PFSK-1 (cell line): ENCODE measurements at regions not wholly inside any gene's neighbourhood (a gene's known extent, or its start where the extent isn't known, plus 50 kb on each side); places are given as distances from the start of the nearest gene placed in this dataset.

Source experiments
- FOXP2 ChIP-seq: optimal IDR thresholded peaks from 2 replicates; pipeline ENCODE3; 2011; ENCODE audit warnings: borderline replicate concordance, control low read depth, inconsistent platforms; ENCODE audit not compliant: insufficient read depth; ENCODE audit errors: extremely low read length, extremely low read depth
- POLR2AphosphoS5 ChIP-seq: IDR thresholded peaks from 2 replicates; pipeline ENCODE4 v1.6.1; 2012; ENCODE audit warnings: low read depth, mild to moderate bottlenecking, control low read depth, low read length, moderate library complexity
- SIN3A ChIP-seq: IDR thresholded peaks from 2 replicates; pipeline ENCODE4 v1.6.1; 2012; ENCODE audit warnings: mild to moderate bottlenecking, low read length, moderate library complexity, borderline replicate concordance; ENCODE audit not compliant: insufficient read depth
- TAF1 ChIP-seq: IDR thresholded peaks from 2 replicates; pipeline ENCODE4 v1.6.1; 2012; ENCODE audit warnings: low read length, control low read depth, borderline replicate concordance; ENCODE audit not compliant: insufficient read depth
- TF ChIP-seq, protein P1 (sequence below), 2 experiments: IDR thresholded peaks; 2 replicates each; pipeline versions ENCODE4 v1.6.1 to v1.8.0; 2011 to 2012; ENCODE audit warnings: low read depth in 2 of 2, low read length in 2 of 2, control low read depth in 1 of 2, inconsistent platforms in 1 of 2, mild to moderate bottlenecking in 1 of 2, moderate library complexity in 1 of 2; ENCODE audit not compliant: insufficient read depth in 1 of 2

DNA sequence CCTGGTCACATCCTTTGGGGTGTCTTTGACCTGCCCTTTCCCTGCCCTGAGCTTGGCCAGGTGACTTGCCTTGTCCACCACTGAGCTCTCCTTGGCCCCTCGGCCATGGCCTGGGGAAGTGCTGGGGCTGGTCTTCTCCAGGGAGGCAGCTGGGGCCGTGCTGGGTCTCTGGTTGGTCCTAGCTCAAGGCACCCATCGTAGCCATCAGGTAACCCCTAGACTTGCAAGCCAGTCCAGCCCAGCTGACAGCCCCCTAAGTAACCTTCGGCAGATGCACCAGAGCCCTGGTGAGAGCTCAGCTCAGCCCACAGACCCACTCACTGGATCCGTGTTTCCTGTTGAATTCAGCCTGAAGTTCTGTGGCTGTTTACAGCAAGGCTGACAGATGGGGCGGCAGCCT, 176.2 kb upstream of the SHH start:
- TF ChIP-seq POLR2AphosphoS5 (no peak), SIN3A (no peak), FOXP2 (no peak), TAF1 (no peak)
- TF ChIP-seq, protein P1, sequence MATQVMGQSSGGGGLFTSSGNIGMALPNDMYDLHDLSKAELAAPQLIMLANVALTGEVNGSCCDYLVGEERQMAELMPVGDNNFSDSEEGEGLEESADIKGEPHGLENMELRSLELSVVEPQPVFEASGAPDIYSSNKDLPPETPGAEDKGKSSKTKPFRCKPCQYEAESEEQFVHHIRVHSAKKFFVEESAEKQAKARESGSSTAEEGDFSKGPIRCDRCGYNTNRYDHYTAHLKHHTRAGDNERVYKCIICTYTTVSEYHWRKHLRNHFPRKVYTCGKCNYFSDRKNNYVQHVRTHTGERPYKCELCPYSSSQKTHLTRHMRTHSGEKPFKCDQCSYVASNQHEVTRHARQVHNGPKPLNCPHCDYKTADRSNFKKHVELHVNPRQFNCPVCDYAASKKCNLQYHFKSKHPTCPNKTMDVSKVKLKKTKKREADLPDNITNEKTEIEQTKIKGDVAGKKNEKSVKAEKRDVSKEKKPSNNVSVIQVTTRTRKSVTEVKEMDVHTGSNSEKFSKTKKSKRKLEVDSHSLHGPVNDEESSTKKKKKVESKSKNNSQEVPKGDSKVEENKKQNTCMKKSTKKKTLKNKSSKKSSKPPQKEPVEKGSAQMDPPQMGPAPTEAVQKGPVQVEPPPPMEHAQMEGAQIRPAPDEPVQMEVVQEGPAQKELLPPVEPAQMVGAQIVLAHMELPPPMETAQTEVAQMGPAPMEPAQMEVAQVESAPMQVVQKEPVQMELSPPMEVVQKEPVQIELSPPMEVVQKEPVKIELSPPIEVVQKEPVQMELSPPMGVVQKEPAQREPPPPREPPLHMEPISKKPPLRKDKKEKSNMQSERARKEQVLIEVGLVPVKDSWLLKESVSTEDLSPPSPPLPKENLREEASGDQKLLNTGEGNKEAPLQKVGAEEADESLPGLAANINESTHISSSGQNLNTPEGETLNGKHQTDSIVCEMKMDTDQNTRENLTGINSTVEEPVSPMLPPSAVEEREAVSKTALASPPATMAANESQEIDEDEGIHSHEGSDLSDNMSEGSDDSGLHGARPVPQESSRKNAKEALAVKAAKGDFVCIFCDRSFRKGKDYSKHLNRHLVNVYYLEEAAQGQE (IDR thresholded peaks at IDR 0.05; ENCODE audit: insufficient read depth in 1 of 2, low read depth in 2 of 2, low read length in 2 of 2), result no peak

DNA sequence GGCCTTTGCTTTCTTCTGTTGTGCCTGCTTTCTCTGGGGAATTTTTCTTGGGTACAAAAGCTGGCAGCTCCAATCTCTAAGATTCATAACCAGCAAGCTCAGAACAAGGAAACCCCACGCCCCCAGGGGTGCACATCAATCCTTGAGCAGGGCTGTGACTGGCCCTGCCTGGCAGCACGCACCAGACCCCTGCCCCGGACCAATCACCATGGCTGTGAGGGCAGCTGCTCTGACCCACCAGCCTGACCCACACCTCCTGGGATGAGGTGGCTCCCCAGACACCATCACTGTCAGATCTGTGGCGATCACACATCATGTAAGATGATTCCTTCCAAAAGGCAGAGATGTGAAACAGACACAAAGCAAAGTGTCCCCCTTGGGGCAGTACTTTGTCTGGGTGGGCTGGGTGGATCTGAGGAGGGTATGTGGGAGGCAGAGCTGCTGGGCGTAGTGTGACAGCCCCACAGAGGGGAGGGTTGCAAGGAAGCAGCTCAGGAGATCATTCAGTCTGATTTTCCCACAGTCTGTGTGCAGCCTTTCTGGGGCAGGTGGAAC, 175.5 kb upstream of the SHH start:
- TF ChIP-seq TAF1, result no peak
- TF ChIP-seq FOXP2, result no peak
- no peak for TF ChIP-seq SIN3A
- TF ChIP-seq POLR2AphosphoS5, result no peak
- TF ChIP-seq, protein P1 (IDR thresholded peaks at IDR 0.05; ENCODE audit: insufficient read depth in 1 of 2, low read depth in 2 of 2, low read length in 2 of 2), result no peak

DNA sequence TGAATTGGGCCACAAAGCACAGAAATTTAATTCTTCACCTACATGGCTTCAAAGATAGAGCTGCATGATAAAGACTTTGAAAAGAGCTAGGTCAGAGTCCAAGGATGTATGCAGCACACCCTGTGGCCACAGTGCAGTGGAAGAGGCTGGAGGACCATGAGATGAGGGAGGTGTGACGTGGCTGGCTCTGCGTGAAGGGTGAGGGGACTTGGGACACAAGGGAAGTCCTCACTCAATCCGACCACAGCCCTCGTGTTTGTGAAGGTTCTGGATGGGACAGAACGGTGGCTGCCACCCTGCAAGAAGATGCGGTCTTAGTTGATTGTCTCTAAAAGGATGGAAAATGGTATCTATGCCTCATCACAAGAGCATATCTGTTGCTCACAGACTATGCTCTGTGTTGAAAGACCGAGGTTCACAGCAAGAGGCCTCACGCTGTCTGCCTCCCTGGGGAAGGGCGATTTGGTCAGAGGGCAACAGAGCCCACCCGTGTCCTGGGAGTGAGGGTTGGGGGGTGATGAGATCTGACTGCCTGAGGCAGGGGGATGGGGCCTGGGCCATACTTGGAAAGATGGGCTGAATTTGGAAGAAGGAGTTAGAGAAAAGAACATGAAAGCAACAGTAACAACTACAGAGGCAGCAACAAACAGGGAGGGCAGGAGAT, 174.4 kb upstream of the SHH start:
- TF ChIP-seq FOXP2 (no peak), POLR2AphosphoS5 (no peak), SIN3A (no peak), TAF1 (no peak)
- TF ChIP-seq, protein P1 (IDR thresholded peaks at IDR 0.05; ENCODE audit: insufficient read depth in 1 of 2, low read depth in 2 of 2, low read length in 2 of 2), result no peak

DNA sequence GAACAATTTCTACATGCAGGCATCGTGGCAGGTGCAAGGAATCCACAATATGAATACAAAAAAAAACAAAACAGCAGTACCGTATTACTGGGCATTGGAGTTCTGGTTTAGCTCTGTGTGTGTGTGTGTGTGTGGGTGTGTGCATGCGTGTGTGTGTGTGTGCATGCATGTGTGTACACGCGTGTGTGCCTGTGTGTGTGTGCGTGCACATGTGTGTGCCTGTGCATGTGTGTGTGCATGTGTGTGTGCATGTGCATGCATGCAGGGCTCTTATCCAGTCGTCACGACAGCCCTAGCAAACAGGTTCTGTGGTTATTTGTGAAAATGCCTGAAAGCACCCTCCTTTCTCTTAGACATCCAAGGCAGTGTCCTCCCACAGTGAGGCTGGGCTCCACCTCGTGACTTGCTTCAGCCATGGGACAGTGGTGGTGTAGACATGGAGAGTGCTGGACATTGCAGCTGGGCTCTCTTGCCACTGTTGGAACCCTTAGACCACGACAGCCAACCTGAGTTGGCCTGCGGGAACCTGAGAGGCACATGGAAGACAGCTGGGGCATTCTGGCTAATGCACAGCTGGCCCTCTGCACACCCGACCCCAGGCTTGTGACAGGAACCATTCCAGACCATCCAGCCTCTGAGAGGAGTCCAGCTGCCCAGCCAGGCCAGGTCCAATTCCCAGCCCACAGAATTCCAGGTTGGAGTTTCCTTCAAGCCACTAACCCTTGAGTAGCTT, 173.4 kb upstream of the SHH start:
- TF ChIP-seq, protein P1 (IDR thresholded peaks at IDR 0.05; ENCODE audit: insufficient read depth in 1 of 2, low read depth in 2 of 2, low read length in 2 of 2), result no peak
- no peak for TF ChIP-seq FOXP2
- no peak for TF ChIP-seq TAF1
- no peak for TF ChIP-seq POLR2AphosphoS5
- no peak for TF ChIP-seq SIN3A
